ENCODE measurements at regions not wholly inside any gene's neighbourhood (a gene's known extent, or its start where the extent isn't known, plus 50 kb on each side); places are given as distances from the start of the nearest gene placed in this dataset.

DNA sequence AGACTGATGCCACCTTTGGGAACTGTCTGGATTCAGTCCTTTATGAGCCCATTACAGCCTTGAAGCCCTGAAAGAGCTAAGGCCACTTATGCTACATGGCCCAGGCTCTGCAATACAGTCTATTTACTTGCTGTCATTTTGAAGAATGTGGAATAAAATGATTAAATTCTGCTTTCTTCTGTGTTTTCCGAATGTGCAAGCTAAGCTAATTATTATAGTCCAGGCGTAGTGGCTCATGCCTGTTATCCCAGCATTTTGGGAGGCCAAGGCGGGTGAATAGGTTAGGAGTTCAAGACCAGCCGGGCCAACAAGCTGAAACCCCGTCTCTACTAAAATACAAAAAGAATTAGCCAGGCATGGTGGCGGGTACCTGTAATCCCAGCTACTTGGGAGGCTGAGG is 142.5 kb downstream of the TEX29 start (continued):
- TF ChIP-seq, protein P1, sequence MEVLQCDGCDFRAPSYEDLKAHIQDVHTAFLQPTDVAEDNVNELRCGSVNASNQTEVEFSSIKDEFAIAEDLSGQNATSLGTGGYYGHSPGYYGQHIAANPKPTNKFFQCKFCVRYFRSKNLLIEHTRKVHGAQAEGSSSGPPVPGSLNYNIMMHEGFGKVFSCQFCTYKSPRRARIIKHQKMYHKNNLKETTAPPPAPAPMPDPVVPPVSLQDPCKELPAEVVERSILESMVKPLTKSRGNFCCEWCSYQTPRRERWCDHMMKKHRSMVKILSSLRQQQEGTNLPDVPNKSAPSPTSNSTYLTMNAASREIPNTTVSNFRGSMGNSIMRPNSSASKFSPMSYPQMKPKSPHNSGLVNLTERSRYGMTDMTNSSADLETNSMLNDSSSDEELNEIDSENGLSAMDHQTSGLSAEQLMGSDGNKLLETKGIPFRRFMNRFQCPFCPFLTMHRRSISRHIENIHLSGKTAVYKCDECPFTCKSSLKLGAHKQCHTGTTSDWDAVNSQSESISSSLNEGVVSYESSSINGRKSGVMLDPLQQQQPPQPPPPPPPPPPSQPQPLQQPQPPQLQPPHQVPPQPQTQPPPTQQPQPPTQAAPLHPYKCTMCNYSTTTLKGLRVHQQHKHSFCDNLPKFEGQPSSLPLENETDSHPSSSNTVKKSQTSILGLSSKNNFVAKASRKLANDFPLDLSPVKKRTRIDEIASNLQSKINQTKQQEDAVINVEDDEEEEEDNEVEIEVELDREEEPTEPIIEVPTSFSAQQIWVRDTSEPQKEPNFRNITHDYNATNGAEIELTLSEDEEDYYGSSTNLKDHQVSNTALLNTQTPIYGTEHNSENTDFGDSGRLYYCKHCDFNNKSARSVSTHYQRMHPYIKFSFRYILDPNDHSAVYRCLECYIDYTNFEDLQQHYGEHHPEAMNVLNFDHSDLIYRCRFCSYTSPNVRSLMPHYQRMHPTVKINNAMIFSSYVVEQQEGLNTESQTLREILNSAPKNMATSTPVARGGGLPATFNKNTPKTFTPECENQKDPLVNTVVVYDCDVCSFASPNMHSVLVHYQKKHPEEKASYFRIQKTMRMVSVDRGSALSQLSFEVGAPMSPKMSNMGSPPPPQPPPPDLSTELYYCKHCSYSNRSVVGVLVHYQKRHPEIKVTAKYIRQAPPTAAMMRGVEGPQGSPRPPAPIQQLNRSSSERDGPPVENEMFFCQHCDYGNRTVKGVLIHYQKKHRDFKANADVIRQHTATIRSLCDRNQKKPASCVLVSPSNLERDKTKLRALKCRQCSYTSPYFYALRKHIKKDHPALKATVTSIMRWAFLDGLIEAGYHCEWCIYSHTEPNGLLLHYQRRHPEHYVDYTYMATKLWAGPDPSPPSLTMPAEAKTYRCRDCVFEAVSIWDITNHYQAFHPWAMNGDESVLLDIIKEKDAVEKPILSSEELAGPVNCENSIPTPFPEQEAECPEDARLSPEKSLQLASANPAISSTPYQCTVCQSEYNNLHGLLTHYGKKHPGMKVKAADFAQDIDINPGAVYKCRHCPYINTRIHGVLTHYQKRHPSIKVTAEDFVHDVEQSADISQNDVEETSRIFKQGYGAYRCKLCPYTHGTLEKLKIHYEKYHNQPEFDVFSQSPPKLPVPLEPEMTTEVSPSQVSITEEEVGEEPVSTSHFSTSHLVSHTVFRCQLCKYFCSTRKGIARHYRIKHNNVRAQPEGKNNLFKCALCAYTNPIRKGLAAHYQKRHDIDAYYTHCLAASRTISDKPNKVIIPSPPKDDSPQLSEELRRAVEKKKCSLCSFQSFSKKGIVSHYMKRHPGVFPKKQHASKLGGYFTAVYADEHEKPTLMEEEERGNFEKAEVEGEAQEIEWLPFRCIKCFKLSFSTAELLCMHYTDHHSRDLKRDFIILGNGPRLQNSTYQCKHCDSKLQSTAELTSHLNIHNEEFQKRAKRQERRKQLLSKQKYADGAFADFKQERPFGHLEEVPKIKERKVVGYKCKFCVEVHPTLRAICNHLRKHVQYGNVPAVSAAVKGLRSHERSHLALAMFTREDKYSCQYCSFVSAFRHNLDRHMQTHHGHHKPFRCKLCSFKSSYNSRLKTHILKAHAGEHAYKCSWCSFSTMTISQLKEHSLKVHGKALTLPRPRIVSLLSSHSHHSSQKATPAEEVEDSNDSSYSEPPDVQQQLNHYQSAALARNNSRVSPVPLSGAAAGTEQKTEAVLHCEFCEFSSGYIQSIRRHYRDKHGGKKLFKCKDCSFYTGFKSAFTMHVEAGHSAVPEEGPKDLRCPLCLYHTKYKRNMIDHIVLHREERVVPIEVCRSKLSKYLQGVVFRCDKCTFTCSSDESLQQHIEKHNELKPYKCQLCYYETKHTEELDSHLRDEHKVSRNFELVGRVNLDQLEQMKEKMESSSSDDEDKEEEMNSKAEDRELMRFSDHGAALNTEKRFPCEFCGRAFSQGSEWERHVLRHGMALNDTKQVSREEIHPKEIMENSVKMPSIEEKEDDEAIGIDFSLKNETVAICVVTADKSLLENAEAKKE (CRISPR knock-in tag; IDR thresholded peaks at IDR 0.05), result no peak
- no peak for TF ChIP-seq EZH2phosphoT487 (IDR thresholded peaks at IDR 0.05; ENCODE audit: unreplicated experiment)
- TF ChIP-seq JUNB (IDR thresholded peaks at IDR 0.05; ENCODE audit: unreplicated experiment), result no peak

DNA sequence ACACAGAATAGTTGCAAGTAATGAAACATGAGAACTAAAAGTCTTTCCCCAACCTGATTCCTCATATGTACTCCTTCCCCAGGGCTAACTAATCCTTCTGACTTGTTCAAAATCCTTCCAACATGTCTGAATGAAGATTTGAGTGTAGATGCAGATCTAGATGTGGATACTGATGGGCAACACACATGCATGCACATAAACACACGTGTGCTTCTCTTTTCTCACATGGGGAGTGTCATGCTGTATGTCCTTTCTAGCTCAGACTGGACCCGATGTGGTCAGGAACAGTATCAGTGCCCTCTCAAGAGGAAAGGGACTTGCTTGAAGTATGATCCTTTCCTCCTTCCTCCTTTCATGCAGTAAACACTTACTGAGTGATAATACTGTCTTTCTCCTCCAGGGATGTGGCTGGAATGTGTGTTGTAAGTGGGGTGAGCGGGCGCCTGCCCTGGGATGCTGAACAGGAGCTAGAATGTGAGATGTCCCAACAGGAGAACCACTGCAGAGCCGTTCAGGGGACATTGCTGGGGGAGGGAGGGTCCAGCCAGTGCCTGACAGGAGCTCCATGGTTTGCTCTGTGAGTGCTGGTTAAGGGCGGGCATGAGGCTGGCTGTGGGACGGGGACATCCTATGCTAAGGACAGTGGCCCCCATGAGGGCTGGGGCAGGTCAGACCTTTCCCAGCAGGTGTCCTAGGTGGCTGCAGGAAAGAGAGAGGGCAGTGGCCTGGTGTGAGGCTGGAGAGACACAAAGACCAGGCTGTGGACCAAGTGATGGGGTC is 146.9 kb downstream of the TEX29 start:
- H3K27me3 Mint-ChIP-seq (ENCODE audit: insufficient read depth, low read depth, poor library complexity), result peaks cover 1% of the 10 kb centered on the region
- H3K4me3 Mint-ChIP-seq, result no peak overlapping the region
- Histone ChIP-seq H3K9me2 (ENCODE audit: insufficient read depth) (no peaks in the 10 kb centered on the region), H3F3A (replicated peaks; ENCODE audit: low read depth) (no peaks in the 10 kb centered on the region), H4K20me1 (replicated peaks; ENCODE audit: insufficient read depth) (no peaks in the 10 kb centered on the region), H3K36me3 (ENCODE audit: insufficient read depth) (no peaks in the 10 kb centered on the region), H2AFZ (no peak overlapping the region), H3K79me2 (replicated peaks; ENCODE audit: insufficient read depth) (no peaks in the 10 kb centered on the region), H3K4me1 (ENCODE audit: insufficient read depth) (no peaks in the 10 kb centered on the region), H3K27me3 (ENCODE audit: insufficient read depth) (no peaks in the 10 kb centered on the region), H3K27ac (ENCODE audit: low read depth) (no peak overlapping the region), H3K4me3 (no peak overlapping the region), H3K4me2 (no peak overlapping the region)
- H3K4me1 Mint-ChIP-seq, result no peaks in the 10 kb centered on the region
- no peaks in the 10 kb centered on the region for H3K36me3 Mint-ChIP-seq (ENCODE audit: low read depth)
- no peak for ATAC-seq
- H3K27ac Mint-ChIP-seq, result no peak overlapping the region
- no peaks in the 10 kb centered on the region for H3K9me3 Mint-ChIP-seq
- no peak for DNase-seq (ENCODE audit: low spot score)
- no peak for TF ChIP-seq ZNF331 (CRISPR knock-in tag; IDR thresholded peaks at IDR 0.05; ENCODE audit: low read depth)
- no peak for TF ChIP-seq CREB1 (CRISPR knock-in tag; IDR thresholded peaks at IDR 0.05; ENCODE audit: low read depth)
- no peak for TF ChIP-seq ZNF114 (CRISPR knock-in tag; IDR thresholded peaks at IDR 0.05)
- TF ChIP-seq NANOG (IDR thresholded peaks at IDR 0.05; ENCODE audit: borderline replicate concordance), result no peak
- TF ChIP-seq, protein P2, sequence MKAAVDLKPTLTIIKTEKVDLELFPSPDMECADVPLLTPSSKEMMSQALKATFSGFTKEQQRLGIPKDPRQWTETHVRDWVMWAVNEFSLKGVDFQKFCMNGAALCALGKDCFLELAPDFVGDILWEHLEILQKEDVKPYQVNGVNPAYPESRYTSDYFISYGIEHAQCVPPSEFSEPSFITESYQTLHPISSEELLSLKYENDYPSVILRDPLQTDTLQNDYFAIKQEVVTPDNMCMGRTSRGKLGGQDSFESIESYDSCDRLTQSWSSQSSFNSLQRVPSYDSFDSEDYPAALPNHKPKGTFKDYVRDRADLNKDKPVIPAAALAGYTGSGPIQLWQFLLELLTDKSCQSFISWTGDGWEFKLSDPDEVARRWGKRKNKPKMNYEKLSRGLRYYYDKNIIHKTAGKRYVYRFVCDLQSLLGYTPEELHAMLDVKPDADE (IDR thresholded peaks at IDR 0.05), result no peak
- TF ChIP-seq, protein P1 (CRISPR knock-in tag; IDR thresholded peaks at IDR 0.05), result no peak
- TF ChIP-seq EZH2phosphoT487 (IDR thresholded peaks at IDR 0.05; ENCODE audit: unreplicated experiment), result no peak

All from GM23338 (cell line).